Upper lobe of right lung (tissue), 1 donor: ENCODE measurements at regions not wholly inside any gene's neighbourhood (a gene's known extent, or its start where the extent isn't known, plus 50 kb on each side); places are given as distances from the start of the nearest gene placed in this dataset.

ENCODE experiments used
- ATAC-seq: fragments of 200-7000 bp; cut with Tn5 transposase; one replicate; pipeline ENCODE4 v1.9.1; 2020; ENCODE audit warnings: mild to moderate bottlenecking, moderate library complexity
- DNase-seq: peaks from one replicate; pipeline ENCODE4 v3.0.0-alpha.2; 2020
- H3K27ac ChIP-seq: fragments of 200-600 bp; one replicate; pipeline ENCODE4 v1.8.0; 2022
- H3K27me3 ChIP-seq: fragments of 200-600 bp; one replicate; pipeline ENCODE4 v1.8.0; 2022; ENCODE audit warnings: mild to moderate bottlenecking
- H3K36me3 ChIP-seq: fragments of 200-600 bp; one replicate; pipeline ENCODE4 v1.8.0; 2022
- H3K4me1 ChIP-seq: fragments of 200-600 bp; one replicate; pipeline ENCODE4 v1.8.0; 2022
- H3K4me3 ChIP-seq: fragments of 200-600 bp; one replicate; pipeline ENCODE4 v1.8.0; 2022; ENCODE audit warnings: mild to moderate bottlenecking
- H3K9me3 ChIP-seq: fragments of 200-600 bp; one replicate; pipeline ENCODE4 v1.8.0; 2022
- intact Hi-C: fragments of 100-400 bp; cut with DNase I; formaldehyde crosslinking; loops from one replicate; pipeline ENCODE4 v1.11.0; 2022
- TF ChIP-seq, protein P1 (sequence below): fragments of 200-600 bp; IDR thresholded peaks from one replicate; pipeline ENCODE4 v1.8.0; 2022; ENCODE audit warnings: antibody characterized with exemption
- donor health status: DM: no; HTN: yes; CAD: no; lungs with severe emphysema.

GRCh38 chr13:40476175-40476958 lies 190.1 kb downstream of the FOXO1 start:
- Histone ChIP-seq H3K4me3 (no peak overlapping the region), H3K36me3 (no peaks in the 10 kb centered on the region), H3K9me3 (no peaks in the 10 kb centered on the region), H3K27me3 (no peaks in the 10 kb centered on the region), H3K4me1 (peaks cover 9% of the 10 kb centered on the region), H3K27ac (peak overlapping the region; percentile 18)
- DNase-seq (no peak), ATAC-seq (no peak)
- TF ChIP-seq, protein P1, sequence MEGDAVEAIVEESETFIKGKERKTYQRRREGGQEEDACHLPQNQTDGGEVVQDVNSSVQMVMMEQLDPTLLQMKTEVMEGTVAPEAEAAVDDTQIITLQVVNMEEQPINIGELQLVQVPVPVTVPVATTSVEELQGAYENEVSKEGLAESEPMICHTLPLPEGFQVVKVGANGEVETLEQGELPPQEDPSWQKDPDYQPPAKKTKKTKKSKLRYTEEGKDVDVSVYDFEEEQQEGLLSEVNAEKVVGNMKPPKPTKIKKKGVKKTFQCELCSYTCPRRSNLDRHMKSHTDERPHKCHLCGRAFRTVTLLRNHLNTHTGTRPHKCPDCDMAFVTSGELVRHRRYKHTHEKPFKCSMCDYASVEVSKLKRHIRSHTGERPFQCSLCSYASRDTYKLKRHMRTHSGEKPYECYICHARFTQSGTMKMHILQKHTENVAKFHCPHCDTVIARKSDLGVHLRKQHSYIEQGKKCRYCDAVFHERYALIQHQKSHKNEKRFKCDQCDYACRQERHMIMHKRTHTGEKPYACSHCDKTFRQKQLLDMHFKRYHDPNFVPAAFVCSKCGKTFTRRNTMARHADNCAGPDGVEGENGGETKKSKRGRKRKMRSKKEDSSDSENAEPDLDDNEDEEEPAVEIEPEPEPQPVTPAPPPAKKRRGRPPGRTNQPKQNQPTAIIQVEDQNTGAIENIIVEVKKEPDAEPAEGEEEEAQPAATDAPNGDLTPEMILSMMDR: no peak
- intact Hi-C loops: no loop called here

GRCh38 chr13:40477623-40478608 lies 188.5 kb downstream of the FOXO1 start:
- Histone ChIP-seq H3K27ac (peak overlapping the region; percentile 77), H3K4me3 (no peak overlapping the region), H3K36me3 (no peaks in the 10 kb centered on the region), H3K9me3 (no peaks in the 10 kb centered on the region), H3K4me1 (peaks cover 9% of the 10 kb centered on the region), H3K27me3 (no peaks in the 10 kb centered on the region)
- TF ChIP-seq, protein P1: no peak
- intact Hi-C loops: no loop called here
- ATAC-seq (peak; percentile 65), DNase-seq (no peak)

DNA sequence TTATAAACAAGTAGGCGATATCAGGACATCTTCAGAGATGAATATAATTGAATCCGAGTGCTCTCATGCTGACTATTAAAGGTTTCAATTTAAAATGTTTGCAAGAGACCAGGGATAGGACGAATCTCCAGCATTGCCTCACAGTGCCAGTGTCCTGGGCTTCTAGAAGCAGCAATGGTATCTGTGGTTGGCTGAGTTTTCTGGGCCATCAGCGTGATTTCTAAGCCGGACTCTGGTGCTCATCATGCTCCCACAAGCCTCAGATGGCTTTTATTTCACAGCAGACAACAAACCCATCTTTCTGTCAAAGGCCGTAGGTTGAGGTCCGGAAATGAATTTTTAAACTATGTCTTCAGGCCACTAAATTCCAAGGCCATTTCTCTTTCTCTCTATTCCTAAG lies 187.7 kb downstream of the FOXO1 start:
- no peak overlapping the region for H3K4me3 ChIP-seq
- H3K36me3 ChIP-seq: no peaks in the 10 kb centered on the region
- ATAC-seq: no peak
- peaks cover 9% of the 10 kb centered on the region for H3K4me1 ChIP-seq
- TF ChIP-seq, protein P1: no peak
- H3K27me3 ChIP-seq: no peaks in the 10 kb centered on the region
- peak overlapping the region; percentile 77 for H3K27ac ChIP-seq
- intact Hi-C loops: no loop called here
- H3K9me3 ChIP-seq: no peaks in the 10 kb centered on the region
- DNase-seq: no peak

DNA sequence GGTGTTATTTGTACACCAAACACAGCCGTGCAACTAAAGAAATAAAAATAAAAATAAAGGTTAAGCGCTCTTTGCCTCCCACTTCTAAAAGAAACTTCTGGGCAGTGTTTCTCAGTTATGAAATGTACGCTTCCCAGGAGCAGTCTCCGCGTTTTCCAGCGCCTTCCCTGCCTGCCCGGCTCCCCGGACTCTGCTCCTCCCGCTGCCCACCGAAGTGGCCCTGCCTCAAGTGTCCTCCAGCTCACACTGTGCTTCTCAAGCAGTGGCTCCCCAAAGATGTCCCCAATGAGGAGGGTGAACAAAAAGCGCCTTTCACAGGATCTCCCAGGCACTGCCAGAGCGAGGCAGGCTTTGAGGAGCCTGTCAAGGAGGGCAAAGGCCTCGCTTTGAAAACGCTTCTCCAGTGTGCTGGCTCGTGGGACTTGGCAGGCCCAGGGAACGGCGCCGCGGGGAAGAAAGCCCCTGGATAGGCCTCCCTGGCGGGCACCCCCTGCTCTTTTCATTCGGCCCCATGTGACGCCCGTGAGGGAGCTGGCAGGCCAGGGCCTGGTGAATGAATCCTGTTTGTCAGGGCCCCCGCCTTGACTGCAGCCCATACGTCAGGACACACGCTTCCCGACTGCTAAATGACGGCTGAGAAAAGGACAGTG lies 187.1 kb downstream of the FOXO1 start:
- H3K27me3 ChIP-seq: no peaks in the 10 kb centered on the region
- TF ChIP-seq, protein P1: no peak
- no peaks in the 10 kb centered on the region for H3K9me3 ChIP-seq
- H3K36me3 ChIP-seq: no peaks in the 10 kb centered on the region
- DNase-seq (no peak), ATAC-seq (no peak)
- peaks cover 9% of the 10 kb centered on the region for H3K4me1 ChIP-seq
- H3K27ac ChIP-seq: no peak overlapping the region
- intact Hi-C loops: no loop called here
- no peak overlapping the region for H3K4me3 ChIP-seq

GRCh38 chr13:40480012-40480914 lies 186.2 kb downstream of the FOXO1 start:
- no peak for DNase-seq

More at GRCh38 chr13:40480012-40480914, 186.2 kb downstream of the FOXO1 start:
- no peaks in the 10 kb centered on the region for H3K27me3 ChIP-seq
- intact Hi-C loops: no loop called here
- TF ChIP-seq, protein P1: no peak
- H3K4me1 ChIP-seq: peaks cover 9% of the 10 kb centered on the region
- H3K36me3 ChIP-seq: no peaks in the 10 kb centered on the region
- H3K27ac ChIP-seq: no peak overlapping the region
- H3K9me3 ChIP-seq: no peaks in the 10 kb centered on the region
- H3K4me3 ChIP-seq: no peak overlapping the region
- no peak for ATAC-seq
